ENCODE measurements at regions not wholly inside any gene's neighbourhood (a gene's known extent, or its start where the extent isn't known, plus 50 kb on each side); places are given as distances from the start of the nearest gene placed in this dataset.

- no peak overlapping the region for H3K4me2 ChIP-seq (ENCODE audit: low read depth, low read length)
- H3K27me3 ChIP-seq (ENCODE audit: control insufficient read depth in 1 of 2, insufficient read depth in 2 of 2, low read length in 2 of 2): no peaks in the 10 kb centered on the region
- 60% methylated on average over 6 of the region's 6 CpGs for WGBS (ENCODE audit: low lambda C conversion rate)
- no peak overlapping the region for H3K9ac ChIP-seq (ENCODE audit: insufficient read depth, low read depth, low read length)
- no peak overlapping the region for H2AFZ ChIP-seq (ENCODE audit: low read length)
- H3K4me1 ChIP-seq (ENCODE audit: insufficient read depth, low read length): no peaks in the 10 kb centered on the region
- TF ChIP-seq ZNF747 (CRISPR knock-in tag; IDR thresholded peaks at IDR 0.05; ENCODE audit: borderline replicate concordance) (no peak), MIXL1 (CRISPR knock-in tag; IDR thresholded peaks at IDR 0.05) (no peak), ZNF512 (CRISPR knock-in tag; IDR thresholded peaks at IDR 0.05) (no peak), GZF1 (CRISPR knock-in tag; IDR thresholded peaks at IDR 0.05) (no peak), ZNF296 (CRISPR knock-in tag; conservative IDR thresholded peaks at IDR 0.05) (no peak), ZNF574 (CRISPR knock-in tag; IDR thresholded peaks at IDR 0.05) (no peak), ZBTB49 (CRISPR knock-in tag; IDR thresholded peaks at IDR 0.05; ENCODE audit: borderline replicate concordance) (no peak), SKIL (CRISPR knock-in tag; IDR thresholded peaks at IDR 0.05; ENCODE audit: borderline replicate concordance) (no peak), TERF1 (CRISPR knock-in tag; IDR thresholded peaks at IDR 0.05) (no peak)
- no peaks in the 10 kb centered on the region for H3K9me3 ChIP-seq (ENCODE audit: low read length)
- H4K20me1 ChIP-seq (ENCODE audit: insufficient read depth, low read length): no peaks in the 10 kb centered on the region
- no peak for FAIRE-seq
- H3K36me3 ChIP-seq (replicated peaks in 1 of 2; ENCODE audit: control insufficient read depth in 1 of 2, insufficient read depth in 2 of 2, low read length in 2 of 2): no peaks in the 10 kb centered on the region
- no TSS peak for BruUV-seq (replicated peaks)
- no peak for ATAC-seq
- in situ Hi-C loops (cut with HindIII; ENCODE audit: extremely low pct_ligation_motif_present, low pct_unique_long_range_greater_than_20kb): no loop called here
- no peak for DNase-seq (ENCODE audit: low spot score)
- H3K27ac ChIP-seq (ENCODE audit: extremely low read length, insufficient read depth, low read length): no peak overlapping the region
- H3K79me2 ChIP-seq (ENCODE audit: insufficient read depth, low read length): no peaks in the 10 kb centered on the region
- intact Hi-C loops (cut with micrococcal nuclease; ENCODE audit: unreplicated experiment): no loop called here
- ChIA-PET CTCF (ENCODE audit: low intra/inter-chr PET ratio, low total read pairs) (no interaction called here), POLR2A (no interaction called here)
- H3K4me3 ChIP-seq (replicated peaks in 1 of 3; ENCODE audit: insufficient read depth in 1 of 3, low read depth in 2 of 3, low read length in 3 of 3): no peak overlapping the region
Measured at GRCh38 chr14:38710196-38710595, 392.8 kb downstream of the SEC23A start.

Measured in HepG2 (cell line).